ENCODE measurements at regions not wholly inside any gene's neighbourhood (a gene's known extent, or its start where the extent isn't known, plus 50 kb on each side); places are given as distances from the start of the nearest gene placed in this dataset.

GRCh38 chr10:2826675-2827074 lies 240.7 kb upstream of the PFKP start:
- Histone ChIP-seq H3K4me1 (no peaks in the 10 kb centered on the region), H3K27ac (no peak overlapping the region), H3K4me3 (no peak overlapping the region), H3K27me3 (peaks cover 0 to 14% of the 10 kb centered on the region in 2 donors), H3K9me3 (no peaks in the 10 kb centered on the region), H3K36me3 (no peaks in the 10 kb centered on the region)
- DNase-seq (ENCODE audit: low spot score in 2 of 2): no peak
- TF ChIP-seq CTCF (IDR thresholded peaks at IDR 0.05): no peak
- no peak for TF ChIP-seq POLR2A (IDR thresholded peaks at IDR 0.05)
- no peak for TF ChIP-seq POLR2AphosphoS5 (IDR thresholded peaks at IDR 0.05)
- intact Hi-C loops (cut with DNase I; ENCODE audit: low total_unique reads): no loop called here

GRCh38 chr10:2825841-2826240 lies 241.5 kb upstream of the PFKP start:
- H3K36me3 ChIP-seq: no peaks in the 10 kb centered on the region
- H3K27me3 ChIP-seq: peaks cover 0 to 6% of the 10 kb centered on the region in 2 donors
- intact Hi-C loops (cut with DNase I; ENCODE audit: low total_unique reads): no loop called here
- H3K4me1 ChIP-seq: no peaks in the 10 kb centered on the region
- no peaks in the 10 kb centered on the region for H3K9me3 ChIP-seq
- H3K4me3 ChIP-seq: no peak overlapping the region
- TF ChIP-seq CTCF (IDR thresholded peaks at IDR 0.05) (no peak), POLR2A (IDR thresholded peaks at IDR 0.05) (no peak), POLR2AphosphoS5 (IDR thresholded peaks at IDR 0.05) (no peak)
- no peak overlapping the region for H3K27ac ChIP-seq
- no peak for DNase-seq (ENCODE audit: low spot score in 2 of 2)

- intact Hi-C loops (cut with DNase I; ENCODE audit: low total_unique reads): no loop called here
- H3K27ac ChIP-seq: no peak overlapping the region
- no peaks in the 10 kb centered on the region for H3K27me3 ChIP-seq
- H3K36me3 ChIP-seq: no peaks in the 10 kb centered on the region
- no peaks in the 10 kb centered on the region for H3K4me1 ChIP-seq
- no peak overlapping the region for H3K4me3 ChIP-seq
- H3K9me3 ChIP-seq: no peaks in the 10 kb centered on the region
- DNase-seq (ENCODE audit: low spot score in 2 of 2): no peak
- TF ChIP-seq POLR2AphosphoS5 (IDR thresholded peaks at IDR 0.05) (no peak), CTCF (IDR thresholded peaks at IDR 0.05) (no peak), POLR2A (IDR thresholded peaks at IDR 0.05) (no peak)
These were observed 249.3 kb upstream of the PFKP start for GRCh38 chr10:2817940-2818636.

DNA sequence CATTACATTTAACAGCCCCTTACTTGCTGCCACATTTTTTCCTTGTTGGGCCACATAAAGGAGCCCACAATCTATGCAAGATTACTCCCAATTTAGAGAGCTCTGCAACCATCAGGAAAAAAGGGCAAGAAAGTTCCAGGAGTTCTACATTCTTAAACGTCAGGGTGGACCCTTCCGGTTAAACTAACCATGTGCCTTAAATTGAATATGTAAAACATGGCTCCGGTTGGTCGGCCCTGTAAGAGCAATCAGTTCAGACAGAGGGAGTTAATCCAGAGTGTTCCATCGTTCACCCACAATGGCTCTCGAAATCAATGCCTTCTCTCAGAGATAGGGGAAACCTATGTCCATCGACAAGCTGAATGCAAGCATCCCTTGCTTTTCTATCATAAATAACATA lies 253.7 kb upstream of the PFKP start:
- DNase-seq (ENCODE audit: low spot score in 2 of 2): no peak
- Histone ChIP-seq H3K4me1 (no peaks in the 10 kb centered on the region), H3K27me3 (no peaks in the 10 kb centered on the region), H3K9me3 (no peaks in the 10 kb centered on the region), H3K36me3 (no peaks in the 10 kb centered on the region), H3K27ac (no peak overlapping the region), H3K4me3 (no peak overlapping the region)
- TF ChIP-seq POLR2A (IDR thresholded peaks at IDR 0.05) (no peak), CTCF (IDR thresholded peaks at IDR 0.05) (no peak), POLR2AphosphoS5 (IDR thresholded peaks at IDR 0.05) (no peak)
- intact Hi-C loops (cut with DNase I; ENCODE audit: low total_unique reads): no loop called here

GRCh38 chr10:2813286-2813685 lies 254.1 kb upstream of the PFKP start:
- no peaks in the 10 kb centered on the region for H3K27me3 ChIP-seq
- H3K4me3 ChIP-seq: no peak overlapping the region
- no peaks in the 10 kb centered on the region for H3K9me3 ChIP-seq
- no peak for DNase-seq (ENCODE audit: low spot score in 2 of 2)
- H3K27ac ChIP-seq: no peak overlapping the region
- intact Hi-C loops (cut with DNase I; ENCODE audit: low total_unique reads): no loop called here
- TF ChIP-seq POLR2A (IDR thresholded peaks at IDR 0.05): no peak
- no peak for TF ChIP-seq CTCF (IDR thresholded peaks at IDR 0.05)
- no peak for TF ChIP-seq POLR2AphosphoS5 (IDR thresholded peaks at IDR 0.05)
- no peaks in the 10 kb centered on the region for H3K4me1 ChIP-seq
- no peaks in the 10 kb centered on the region for H3K36me3 ChIP-seq
